Osteocyte (in vitro differentiated cells): ENCODE measurements at regions not wholly inside any gene's neighbourhood (a gene's known extent, or its start where the extent isn't known, plus 50 kb on each side); places are given as distances from the start of the nearest gene placed in this dataset.
A peak's percentile ranks its signal among the peaks of the same experiment; 100 is the strongest.

Experiments
- DNase-seq: peaks from one replicate; pipeline ENCODE4 v3.0.0; 2021; ENCODE audit warnings: mixed read lengths; ENCODE audit not compliant: unreplicated experiment; ENCODE audit errors: extremely low spot score
- H3K27ac Mint-ChIP-seq: one replicate; pipeline ENCODE4 v1.8.0; 2021; ENCODE audit warnings: mild to moderate bottlenecking, mixed read lengths; ENCODE audit not compliant: unreplicated experiment
- H3K27me3 Mint-ChIP-seq: one replicate; pipeline ENCODE4 v1.8.0; 2021; ENCODE audit warnings: mixed read lengths; ENCODE audit not compliant: unreplicated experiment
- H3K36me3 Mint-ChIP-seq: one replicate; pipeline ENCODE4 v1.8.0; 2021; ENCODE audit warnings: mixed read lengths; ENCODE audit not compliant: unreplicated experiment
- H3K4me1 Mint-ChIP-seq: one replicate; pipeline ENCODE4 v1.8.0; 2021; ENCODE audit warnings: mixed read lengths; ENCODE audit not compliant: unreplicated experiment
- H3K4me3 Mint-ChIP-seq: one replicate; pipeline ENCODE4 v1.8.0; 2021; ENCODE audit warnings: mild to moderate bottlenecking, moderate library complexity, mixed read lengths; ENCODE audit not compliant: unreplicated experiment
- H3K9me3 Mint-ChIP-seq: one replicate; pipeline ENCODE4 v1.8.0; 2021; ENCODE audit warnings: mixed read lengths; ENCODE audit not compliant: unreplicated experiment
- TF ChIP-seq, protein P1 (sequence below): fragments of 200-600 bp; sonication (generic); IDR thresholded peaks from 2 replicates; pipeline ENCODE4 v1.5.0; 2021; ENCODE audit warnings: antibody characterized with exemption, mild to moderate bottlenecking, moderate library complexity

DNA sequence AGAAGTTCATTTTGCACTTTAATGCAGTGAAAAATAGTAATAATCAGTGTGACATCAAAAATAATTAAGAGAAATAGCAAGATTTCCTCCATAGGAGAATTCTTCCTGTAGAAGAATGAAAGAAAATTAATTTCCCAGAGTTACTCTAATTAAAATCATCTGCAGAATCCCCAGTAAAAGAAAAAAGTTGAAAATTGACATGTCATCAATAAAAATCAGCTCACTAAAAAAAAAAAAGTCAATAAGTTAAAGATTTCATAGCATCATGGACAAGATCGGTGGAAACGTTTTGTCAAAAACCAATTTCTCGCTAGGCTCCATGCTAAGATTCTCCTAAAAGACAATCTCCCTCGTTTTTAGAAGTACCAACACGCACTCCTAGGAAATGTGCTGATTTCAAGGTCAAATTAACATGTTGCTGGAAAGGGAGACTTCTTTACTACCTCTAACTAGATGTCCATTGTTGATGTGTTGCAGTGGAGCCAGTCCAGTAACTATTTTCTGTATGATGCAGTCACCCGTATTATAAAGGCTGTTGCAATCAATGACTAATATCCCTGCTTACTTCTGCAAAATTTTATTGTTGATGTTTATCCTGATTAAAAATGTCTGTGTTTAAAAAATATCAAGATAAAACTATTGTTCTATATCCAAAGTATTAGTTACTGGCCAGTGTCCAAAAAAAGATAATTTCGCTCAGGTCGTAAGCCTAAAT is 591.9 kb upstream of the MGMT start:
- H3K27me3 Mint-ChIP-seq: no peaks in the 10 kb centered on the region
- no peaks in the 10 kb centered on the region for H3K36me3 Mint-ChIP-seq
- DNase-seq: no peak

DNA sequence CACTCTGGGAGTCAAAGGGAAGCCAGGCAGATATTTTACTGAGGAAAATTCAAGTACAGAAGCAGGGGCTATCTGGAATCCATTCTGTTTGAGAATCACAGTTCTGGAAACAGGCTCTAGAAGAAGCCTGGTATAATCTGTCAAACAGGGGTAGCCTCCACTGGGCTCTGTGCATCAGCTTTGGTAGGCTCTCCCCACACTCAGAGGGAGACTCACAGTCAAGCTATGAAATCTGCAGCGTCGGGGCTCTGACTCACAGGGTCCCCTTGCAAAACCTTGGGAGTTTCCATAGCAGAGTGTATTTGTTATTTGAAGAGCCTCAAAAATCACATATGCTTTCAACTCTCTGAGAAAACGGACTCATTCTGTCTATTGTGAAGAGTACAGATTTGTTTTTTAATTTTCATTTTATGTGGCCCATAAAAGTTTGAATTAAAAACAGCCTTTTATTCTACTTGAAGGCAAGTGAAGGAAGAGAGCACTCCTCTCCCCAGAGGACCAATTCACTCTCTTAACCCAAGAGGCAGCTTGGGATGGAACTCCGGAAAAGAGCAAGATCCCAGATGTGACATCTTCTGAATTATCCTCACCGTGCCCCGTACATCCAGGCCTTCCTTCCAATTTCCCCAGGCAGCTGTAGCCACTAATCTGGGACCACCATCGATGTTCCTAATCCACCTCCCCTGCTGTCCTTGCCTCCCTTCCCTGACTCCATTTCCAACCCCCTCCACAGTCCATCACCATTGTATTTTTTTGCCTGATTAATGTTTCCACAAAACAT is 590.9 kb upstream of the MGMT start:
- peaks cover 68% of the 10 kb centered on the region for H3K9me3 Mint-ChIP-seq
- H3K4me1 Mint-ChIP-seq: no peaks in the 10 kb centered on the region
- H3K27ac Mint-ChIP-seq: no peak overlapping the region
- H3K4me3 Mint-ChIP-seq: no peak overlapping the region
- no peaks in the 10 kb centered on the region for H3K36me3 Mint-ChIP-seq
- TF ChIP-seq, protein P1, sequence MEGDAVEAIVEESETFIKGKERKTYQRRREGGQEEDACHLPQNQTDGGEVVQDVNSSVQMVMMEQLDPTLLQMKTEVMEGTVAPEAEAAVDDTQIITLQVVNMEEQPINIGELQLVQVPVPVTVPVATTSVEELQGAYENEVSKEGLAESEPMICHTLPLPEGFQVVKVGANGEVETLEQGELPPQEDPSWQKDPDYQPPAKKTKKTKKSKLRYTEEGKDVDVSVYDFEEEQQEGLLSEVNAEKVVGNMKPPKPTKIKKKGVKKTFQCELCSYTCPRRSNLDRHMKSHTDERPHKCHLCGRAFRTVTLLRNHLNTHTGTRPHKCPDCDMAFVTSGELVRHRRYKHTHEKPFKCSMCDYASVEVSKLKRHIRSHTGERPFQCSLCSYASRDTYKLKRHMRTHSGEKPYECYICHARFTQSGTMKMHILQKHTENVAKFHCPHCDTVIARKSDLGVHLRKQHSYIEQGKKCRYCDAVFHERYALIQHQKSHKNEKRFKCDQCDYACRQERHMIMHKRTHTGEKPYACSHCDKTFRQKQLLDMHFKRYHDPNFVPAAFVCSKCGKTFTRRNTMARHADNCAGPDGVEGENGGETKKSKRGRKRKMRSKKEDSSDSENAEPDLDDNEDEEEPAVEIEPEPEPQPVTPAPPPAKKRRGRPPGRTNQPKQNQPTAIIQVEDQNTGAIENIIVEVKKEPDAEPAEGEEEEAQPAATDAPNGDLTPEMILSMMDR: no peak
- DNase-seq: peak; percentile 25
- no peaks in the 10 kb centered on the region for H3K27me3 Mint-ChIP-seq

More for the DNA sequence above, 591.9 kb upstream of the MGMT start:
- Mint-ChIP-seq H3K4me1 (no peaks in the 10 kb centered on the region), H3K27ac (no peak overlapping the region), H3K4me3 (no peak overlapping the region), H3K9me3 (peaks cover 60% of the 10 kb centered on the region)
- TF ChIP-seq, protein P1: no peak

DNA sequence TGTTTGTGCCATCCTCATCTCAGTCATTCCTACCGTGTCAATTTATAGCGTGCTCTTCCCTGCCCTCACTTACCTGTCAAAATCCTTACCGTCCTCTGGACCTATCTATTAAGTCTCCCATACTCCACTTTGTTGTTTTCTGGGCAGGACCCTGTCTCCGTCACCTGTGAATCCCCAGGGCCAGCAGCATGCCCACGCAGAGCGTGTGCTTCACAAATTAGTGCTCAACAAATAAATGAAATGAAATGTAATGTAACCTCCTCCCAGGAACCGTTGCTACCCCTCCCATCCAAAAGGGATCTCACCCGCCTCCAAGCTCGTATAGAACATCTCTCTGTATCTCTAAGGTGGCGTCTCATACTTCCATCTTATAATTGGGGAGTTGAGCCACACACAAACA is 589.9 kb upstream of the MGMT start:
- H3K27ac Mint-ChIP-seq: no peak overlapping the region
- peaks cover 69% of the 10 kb centered on the region for H3K9me3 Mint-ChIP-seq
- TF ChIP-seq, protein P1: no peak
- peak; percentile 69 for DNase-seq
- H3K36me3 Mint-ChIP-seq: no peaks in the 10 kb centered on the region
- no peaks in the 10 kb centered on the region for H3K4me1 Mint-ChIP-seq
- H3K4me3 Mint-ChIP-seq: no peak overlapping the region
- H3K27me3 Mint-ChIP-seq: no peaks in the 10 kb centered on the region

DNA sequence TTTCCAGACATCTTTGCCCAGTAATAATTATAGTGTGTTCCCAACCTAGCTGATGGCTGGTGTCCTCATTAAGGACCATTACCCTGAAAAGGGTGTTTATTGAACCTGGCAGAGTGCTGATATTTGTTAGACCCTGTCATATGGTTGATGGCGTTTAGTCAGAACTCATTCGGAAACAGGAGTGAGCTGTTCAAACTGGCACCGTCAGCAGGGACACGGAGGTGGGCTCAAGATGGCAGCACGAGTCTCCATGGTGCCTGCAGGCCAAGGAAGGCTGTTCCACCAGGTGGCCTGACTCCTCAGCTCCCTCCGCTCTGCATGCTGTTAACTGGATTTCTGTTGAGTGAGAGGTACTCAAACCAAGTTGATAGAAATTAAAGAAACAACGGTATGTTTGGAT is 589.1 kb upstream of the MGMT start:
- no peaks in the 10 kb centered on the region for H3K4me1 Mint-ChIP-seq
- H3K9me3 Mint-ChIP-seq: peaks cover 67% of the 10 kb centered on the region
- no peak overlapping the region for H3K27ac Mint-ChIP-seq
- no peaks in the 10 kb centered on the region for H3K36me3 Mint-ChIP-seq
- H3K27me3 Mint-ChIP-seq: no peaks in the 10 kb centered on the region
- H3K4me3 Mint-ChIP-seq: no peak overlapping the region
- peak; percentile 53 for DNase-seq
- TF ChIP-seq, protein P1: no peak

DNA sequence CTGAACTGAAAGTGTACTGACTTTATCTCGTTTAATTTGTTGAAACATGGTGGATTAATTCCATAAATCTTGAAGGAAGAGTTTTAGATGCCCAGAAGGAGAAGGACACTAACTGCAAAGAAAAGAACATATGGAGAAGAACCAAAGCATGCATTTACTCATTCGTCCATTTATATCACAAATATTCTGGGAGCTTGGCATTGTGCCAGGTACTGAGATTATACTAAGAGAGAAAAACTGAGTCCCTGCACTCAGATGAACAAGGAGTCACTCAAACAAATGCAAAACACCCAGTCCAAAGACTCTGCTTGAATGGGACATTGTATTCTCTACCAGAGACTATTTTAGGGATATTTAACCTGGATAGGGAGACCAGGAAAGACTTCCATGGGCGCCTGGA is 588.0 kb upstream of the MGMT start:
- H3K27ac Mint-ChIP-seq: no peak overlapping the region
- no peaks in the 10 kb centered on the region for H3K4me1 Mint-ChIP-seq

More for the DNA sequence above, 588.0 kb upstream of the MGMT start:
- Mint-ChIP-seq H3K27me3 (no peaks in the 10 kb centered on the region), H3K4me3 (no peak overlapping the region), H3K9me3 (peaks cover 60% of the 10 kb centered on the region), H3K36me3 (no peaks in the 10 kb centered on the region)
- DNase-seq: no peak
- TF ChIP-seq, protein P1: no peak
